ENCODE measurements at regions not wholly inside any gene's neighbourhood (a gene's known extent, or its start where the extent isn't known, plus 50 kb on each side); places are given as distances from the start of the nearest gene placed in this dataset.

DNA sequence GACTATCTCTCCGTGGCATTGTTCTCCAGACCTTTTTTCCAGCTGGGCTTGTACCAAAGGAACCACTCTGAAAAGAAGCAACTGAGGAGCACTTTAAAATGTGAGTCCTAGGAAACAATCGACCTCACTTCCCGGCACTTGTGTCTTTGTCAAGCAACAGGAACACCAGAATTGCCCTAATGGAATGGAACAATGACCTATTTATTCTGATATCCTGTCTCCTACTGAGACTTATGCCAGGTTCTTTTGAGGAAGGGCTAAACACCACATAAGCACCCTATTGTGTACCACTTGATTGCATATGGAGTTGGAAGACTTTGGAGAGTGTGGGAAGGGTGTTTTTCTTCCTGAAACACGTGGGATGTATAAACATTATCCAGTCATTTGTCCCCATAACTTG is 56.8 kb upstream of the TGFBR2 start:
- TF ChIP-seq, protein P1, sequence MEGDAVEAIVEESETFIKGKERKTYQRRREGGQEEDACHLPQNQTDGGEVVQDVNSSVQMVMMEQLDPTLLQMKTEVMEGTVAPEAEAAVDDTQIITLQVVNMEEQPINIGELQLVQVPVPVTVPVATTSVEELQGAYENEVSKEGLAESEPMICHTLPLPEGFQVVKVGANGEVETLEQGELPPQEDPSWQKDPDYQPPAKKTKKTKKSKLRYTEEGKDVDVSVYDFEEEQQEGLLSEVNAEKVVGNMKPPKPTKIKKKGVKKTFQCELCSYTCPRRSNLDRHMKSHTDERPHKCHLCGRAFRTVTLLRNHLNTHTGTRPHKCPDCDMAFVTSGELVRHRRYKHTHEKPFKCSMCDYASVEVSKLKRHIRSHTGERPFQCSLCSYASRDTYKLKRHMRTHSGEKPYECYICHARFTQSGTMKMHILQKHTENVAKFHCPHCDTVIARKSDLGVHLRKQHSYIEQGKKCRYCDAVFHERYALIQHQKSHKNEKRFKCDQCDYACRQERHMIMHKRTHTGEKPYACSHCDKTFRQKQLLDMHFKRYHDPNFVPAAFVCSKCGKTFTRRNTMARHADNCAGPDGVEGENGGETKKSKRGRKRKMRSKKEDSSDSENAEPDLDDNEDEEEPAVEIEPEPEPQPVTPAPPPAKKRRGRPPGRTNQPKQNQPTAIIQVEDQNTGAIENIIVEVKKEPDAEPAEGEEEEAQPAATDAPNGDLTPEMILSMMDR (IDR thresholded peaks at IDR 0.05): no peak
- TF ChIP-seq POLR2A (IDR thresholded peaks at IDR 0.05) (no peak), EP300 (IDR thresholded peaks at IDR 0.05) (no peak)
